ENCODE measurements at regions not wholly inside any gene's neighbourhood (a gene's known extent, or its start where the extent isn't known, plus 50 kb on each side); places are given as distances from the start of the nearest gene placed in this dataset.

GRCh38 chr7:125147047-125147446 lies 217.4 kb upstream of the POT1 start:
- no peak for TF ChIP-seq POLR2A (IDR thresholded peaks at IDR 0.05)
- no peak for TF ChIP-seq CTCF (IDR thresholded peaks at IDR 0.05)

Data from adrenal gland (tissue), 5 donors.